Endothelial cell of umbilical vein (primary cell): ENCODE measurements at regions not wholly inside any gene's neighbourhood (a gene's known extent, or its start where the extent isn't known, plus 50 kb on each side); places are given as distances from the start of the nearest gene placed in this dataset. TPM values are rescaled to one million over a fixed set of nuclear protein-coding genes. Genes with fewer than 3 reads are reported as not detected.

Experiments used
- BruUV-seq: library from RNA; stranded (reverse); fragments of 400-500 nt; replicated peaks from 2 replicates; lab custom pipeline; 2021; lab: Mats Ljungman, UMichigan
- CTCF ChIA-PET: fragments of 300-600, 350-600 bp; sonication (Branson Sonifier 250); formaldehyde crosslinking; loops from one replicate; lab custom pipeline; 2021; ENCODE audit warnings: antibody characterized with exemption, inconsistent platforms; lab: Charles Lee
- POLR2A ChIA-PET: fragments of 300-600, 350-600 bp; sonication (Branson Sonifier 250); formaldehyde crosslinking; loops from one replicate; lab custom pipeline; 2021; ENCODE audit warnings: antibody characterized with exemption, inconsistent platforms; lab: Charles Lee
- DNase-seq: peaks from one replicate; pipeline ENCODE4 v3.0.0-alpha.2; 2011; ENCODE audit warnings: low read depth, low spot score
- FAIRE-seq: peaks from 2 replicates; lab custom pipeline; 2011; peaks lifted over from hg19 to GRCh38; lab: Jason Lieb, UNC
- H2AFZ ChIP-seq: 2 replicates; pipeline ENCODE4 v1.6.0; 2012; ENCODE audit warnings: low read depth, low read length, control low read depth, inconsistent platforms
- H3K27ac ChIP-seq: 2 replicates; pipeline ENCODE4 v1.5.1; 2011; ENCODE audit warnings: low read depth, mild to moderate bottlenecking, control low read depth, low read length, moderate library complexity; ENCODE audit not compliant: insufficient read depth
- H3K27me3 ChIP-seq, 2 experiments: 2 replicates each; pipeline versions ENCODE4 v1.6.0 to v1.6.1; 2011; ENCODE audit warnings: low read length in 2 of 2, mixed read lengths in 1 of 2; ENCODE audit not compliant: control insufficient read depth in 2 of 2, insufficient read depth in 2 of 2
- H3K36me3 ChIP-seq, 2 experiments: 2 replicates in 1 of 2; 3 replicates in 1 of 2; pipeline ENCODE4 v1.5.1; 2011; ENCODE audit warnings: low read length in 2 of 2, mild to moderate bottlenecking in 1 of 2, moderate library complexity in 1 of 2; ENCODE audit not compliant: control insufficient read depth in 2 of 2, insufficient read depth in 2 of 2; ENCODE audit errors: extremely low read depth in 1 of 2
- H3K4me1 ChIP-seq: 3 replicates; pipeline ENCODE4 v1.5.1; 2011; ENCODE audit warnings: mild to moderate bottlenecking, low read length; ENCODE audit not compliant: control insufficient read depth, insufficient read depth; ENCODE audit errors: extremely low read depth
- H3K4me2 ChIP-seq: 2 replicates; pipeline ENCODE4 v1.6.1; 2011; ENCODE audit warnings: low read length, control low read depth, mixed read lengths; ENCODE audit not compliant: insufficient read depth
- H3K4me3 ChIP-seq, 3 experiments: fragments of 200-600 bp in 1 of 3; sonication (generic), shearing (Covaris generic) in 1 of 3; replicated peaks in 1 of 3; 2 replicates each; pipeline ENCODE4 v1.5.1; 2011 to 2016; ENCODE audit warnings: control low read depth in 3 of 3, low read length in 3 of 3, mild to moderate bottlenecking in 2 of 3, inconsistent platforms in 1 of 3, low read depth in 1 of 3, moderate library complexity in 1 of 3; ENCODE audit not compliant: insufficient read depth in 1 of 3
- H3K79me2 ChIP-seq: 2 replicates; pipeline ENCODE4 v1.6.0; 2012; ENCODE audit warnings: low read length, inconsistent platforms; ENCODE audit not compliant: control insufficient read depth, insufficient read depth
- H3K9ac ChIP-seq: replicated peaks from 2 replicates; pipeline ENCODE3; 2011; ENCODE audit warnings: low read length, control low read depth; ENCODE audit not compliant: insufficient read depth; ENCODE audit errors: extremely low read depth
- H3K9me1 ChIP-seq: replicated peaks from 3 replicates; pipeline ENCODE4 v1.6.0; 2011; ENCODE audit warnings: mild to moderate bottlenecking, low read length; ENCODE audit not compliant: control insufficient read depth, insufficient read depth; ENCODE audit errors: extremely low read depth
- H3K9me3 ChIP-seq: replicated peaks from 2 replicates; pipeline ENCODE4 v1.5.1; 2012; ENCODE audit warnings: low read length, inconsistent platforms; ENCODE audit not compliant: control insufficient read depth, insufficient read depth
- H4K20me1 ChIP-seq: replicated peaks from 2 replicates; pipeline ENCODE3; 2011; ENCODE audit warnings: mild to moderate bottlenecking, low read length; ENCODE audit not compliant: control insufficient read depth, insufficient read depth; ENCODE audit errors: extremely low read depth
- EZH2 ChIP-seq: IDR thresholded peaks from 2 replicates; pipeline ENCODE4 v1.6.1; 2012; ENCODE audit warnings: borderline replicate concordance, low read depth, mild to moderate bottlenecking, moderate library complexity, low read length, inconsistent platforms; ENCODE audit not compliant: severe bottlenecking
- FOS ChIP-seq: IDR thresholded peaks from 2 replicates; pipeline ENCODE4 v1.6.1; 2011; ENCODE audit warnings: mild to moderate bottlenecking, low read length, moderate library complexity, borderline replicate concordance; ENCODE audit not compliant: insufficient read depth
- GATA2 ChIP-seq: IDR thresholded peaks from 2 replicates; pipeline ENCODE4 v1.7.0; 2011; ENCODE audit warnings: low read depth, mild to moderate bottlenecking, moderate library complexity, mixed read lengths, low read length; ENCODE audit not compliant: insufficient read length, insufficient read depth
- JUN ChIP-seq: IDR thresholded peaks from 2 replicates; pipeline ENCODE4 v1.6.1; 2011; ENCODE audit warnings: borderline replicate concordance, low read depth; ENCODE audit not compliant: insufficient read length, insufficient read depth
- MAX ChIP-seq: IDR thresholded peaks from 2 replicates; pipeline ENCODE4 v1.6.1; 2011; ENCODE audit not compliant: insufficient read depth, insufficient read length
- MYC ChIP-seq: IDR thresholded peaks from one replicate; pipeline ENCODE4 v1.6.1; 2011; ENCODE audit warnings: mild to moderate bottlenecking, low read depth, low read length
- POLR2A ChIP-seq: IDR thresholded peaks from 2 replicates; pipeline ENCODE4 v1.6.1; 2012; ENCODE audit warnings: low read depth, mild to moderate bottlenecking, control low read depth, low read length
- POLR2AphosphoS5 ChIP-seq: IDR thresholded peaks from 2 replicates; pipeline ENCODE4 v1.6.1; 2012; ENCODE audit warnings: low read depth, mild to moderate bottlenecking, control low read depth, low read length, moderate library complexity; ENCODE audit not compliant: insufficient read depth
- dilution Hi-C: fragments of 300-500 bp; cut with MboI; formaldehyde crosslinking; loops from one replicate; pipeline ENCODE4 v1.15.0; 2019; ENCODE audit warnings: low sequenced_read_pairs; ENCODE audit not compliant: extremely low pct_ligation_motif_present
- intact Hi-C: fragments of 100-400 bp; cut with micrococcal nuclease; formaldehyde crosslinking; loops from one replicate; pipeline ENCODE4 v1.10.0; 2022
- small RNA-seq: library from RNA; depleted of rRNA; stranded (forward); fragments of <200 nt; gene quantifications from one replicate; pipeline ENCODE3, GENCODE V24; 2012; ENCODE audit warnings: low replicate concordance, low read depth; ENCODE audit not compliant: insufficient read depth, insufficient read length
- TF ChIP-seq, protein P1 (sequence below), 2 donors: IDR thresholded peaks; 1 replicate in 1 of 2; 2 replicates in 1 of 2; pipeline ENCODE4 v1.5.1; 2011; ENCODE audit warnings: low read length in 2 of 2, mild to moderate bottlenecking in 2 of 2, moderate library complexity in 2 of 2, control low read depth in 1 of 2, inconsistent platforms in 1 of 2, low read depth in 1 of 2; ENCODE audit not compliant: insufficient read depth in 1 of 2; ENCODE audit errors: extremely low read depth in 1 of 2

GRCh38 chr9:116102596-116102995, 51.0 kb upstream of the PAPPA start:
- no peaks in the 10 kb centered on the region for H3K79me2 ChIP-seq
- H3K36me3 ChIP-seq: no peaks in the 10 kb centered on the region
- no peak overlapping the region for H3K27ac ChIP-seq
- H3K9me3 ChIP-seq: no peaks in the 10 kb centered on the region
- H3K27me3 ChIP-seq: no peaks in the 10 kb centered on the region
- BruUV-seq: no TSS peak
- no peak overlapping the region for H3K4me2 ChIP-seq
- ChIA-PET POLR2A (no interaction called here), CTCF (no interaction called here)
- no peak overlapping the region for H3K4me3 ChIP-seq
- dilution Hi-C loops: no loop called here
- no peaks in the 10 kb centered on the region for H3K9me1 ChIP-seq
- no peak overlapping the region for H3K9ac ChIP-seq
- no peaks in the 10 kb centered on the region for H4K20me1 ChIP-seq
- DNase-seq: no peak
- TF ChIP-seq POLR2A (no peak), GATA2 (no peak), MAX (no peak), MYC (no peak), EZH2 (no peak), POLR2AphosphoS5 (no peak), JUN (no peak), FOS (no peak)
- TF ChIP-seq, protein P1, sequence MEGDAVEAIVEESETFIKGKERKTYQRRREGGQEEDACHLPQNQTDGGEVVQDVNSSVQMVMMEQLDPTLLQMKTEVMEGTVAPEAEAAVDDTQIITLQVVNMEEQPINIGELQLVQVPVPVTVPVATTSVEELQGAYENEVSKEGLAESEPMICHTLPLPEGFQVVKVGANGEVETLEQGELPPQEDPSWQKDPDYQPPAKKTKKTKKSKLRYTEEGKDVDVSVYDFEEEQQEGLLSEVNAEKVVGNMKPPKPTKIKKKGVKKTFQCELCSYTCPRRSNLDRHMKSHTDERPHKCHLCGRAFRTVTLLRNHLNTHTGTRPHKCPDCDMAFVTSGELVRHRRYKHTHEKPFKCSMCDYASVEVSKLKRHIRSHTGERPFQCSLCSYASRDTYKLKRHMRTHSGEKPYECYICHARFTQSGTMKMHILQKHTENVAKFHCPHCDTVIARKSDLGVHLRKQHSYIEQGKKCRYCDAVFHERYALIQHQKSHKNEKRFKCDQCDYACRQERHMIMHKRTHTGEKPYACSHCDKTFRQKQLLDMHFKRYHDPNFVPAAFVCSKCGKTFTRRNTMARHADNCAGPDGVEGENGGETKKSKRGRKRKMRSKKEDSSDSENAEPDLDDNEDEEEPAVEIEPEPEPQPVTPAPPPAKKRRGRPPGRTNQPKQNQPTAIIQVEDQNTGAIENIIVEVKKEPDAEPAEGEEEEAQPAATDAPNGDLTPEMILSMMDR (IDR thresholded peaks at IDR 0.05; ENCODE audit: extremely low read depth in 1 of 2, insufficient read depth in 1 of 2, low read depth in 1 of 2, low read length in 2 of 2): no peak
- no peak overlapping the region for H2AFZ ChIP-seq
- no peak for FAIRE-seq
- intact Hi-C loops: no loop called here
- no peaks in the 10 kb centered on the region for H3K4me1 ChIP-seq

Small RNA genes lying in the stretch of these regions (small RNA-seq; reads per million reads assigned to genes)
- not detected for gene RF00004
